ENCODE measurements at regions not wholly inside any gene's neighbourhood (a gene's known extent, or its start where the extent isn't known, plus 50 kb on each side); places are given as distances from the start of the nearest gene placed in this dataset.

DNA sequence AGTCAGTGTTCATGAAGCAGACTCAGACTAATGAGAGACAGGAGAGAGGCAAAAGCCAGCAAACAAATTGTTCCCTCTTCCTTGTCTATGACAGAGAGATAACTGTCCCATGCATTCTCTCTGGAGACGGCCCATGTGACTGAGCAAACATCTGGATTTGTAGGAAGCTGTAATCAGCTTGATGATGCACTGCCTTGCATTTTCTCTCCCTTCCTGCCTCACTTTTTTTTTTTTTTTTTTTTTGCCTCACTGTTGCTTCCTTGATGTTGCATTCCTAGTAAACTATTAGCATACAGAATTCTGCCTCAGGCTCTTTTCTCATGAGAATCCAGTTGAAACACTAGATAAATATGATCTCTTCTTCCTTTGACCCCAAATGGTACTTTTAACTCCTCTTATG, 134.5 kb downstream of the HHIPL2 start:
- no peaks in the 10 kb centered on the region for H3K27me3 ChIP-seq
- no peak for DNase-seq
- TF ChIP-seq, protein P1, sequence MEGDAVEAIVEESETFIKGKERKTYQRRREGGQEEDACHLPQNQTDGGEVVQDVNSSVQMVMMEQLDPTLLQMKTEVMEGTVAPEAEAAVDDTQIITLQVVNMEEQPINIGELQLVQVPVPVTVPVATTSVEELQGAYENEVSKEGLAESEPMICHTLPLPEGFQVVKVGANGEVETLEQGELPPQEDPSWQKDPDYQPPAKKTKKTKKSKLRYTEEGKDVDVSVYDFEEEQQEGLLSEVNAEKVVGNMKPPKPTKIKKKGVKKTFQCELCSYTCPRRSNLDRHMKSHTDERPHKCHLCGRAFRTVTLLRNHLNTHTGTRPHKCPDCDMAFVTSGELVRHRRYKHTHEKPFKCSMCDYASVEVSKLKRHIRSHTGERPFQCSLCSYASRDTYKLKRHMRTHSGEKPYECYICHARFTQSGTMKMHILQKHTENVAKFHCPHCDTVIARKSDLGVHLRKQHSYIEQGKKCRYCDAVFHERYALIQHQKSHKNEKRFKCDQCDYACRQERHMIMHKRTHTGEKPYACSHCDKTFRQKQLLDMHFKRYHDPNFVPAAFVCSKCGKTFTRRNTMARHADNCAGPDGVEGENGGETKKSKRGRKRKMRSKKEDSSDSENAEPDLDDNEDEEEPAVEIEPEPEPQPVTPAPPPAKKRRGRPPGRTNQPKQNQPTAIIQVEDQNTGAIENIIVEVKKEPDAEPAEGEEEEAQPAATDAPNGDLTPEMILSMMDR (IDR thresholded peaks at IDR 0.05): no peak
- no peak for TF ChIP-seq POLR2A (IDR thresholded peaks at IDR 0.05)
- WGBS, 2 donors: 52 to 65% methylated on average over 1 of the region's 1 CpG
- intact Hi-C loops (cut with DNase I): no loop called here
- H3K4me3 ChIP-seq (replicated peaks in 1 of 3): no peak overlapping the region
- no peaks in the 10 kb centered on the region for H3K4me1 ChIP-seq
- no peak overlapping the region for H3K27ac ChIP-seq
- no peaks in the 10 kb centered on the region for H3K9me3 ChIP-seq
- no peaks in the 10 kb centered on the region for H3K36me3 ChIP-seq

DNA sequence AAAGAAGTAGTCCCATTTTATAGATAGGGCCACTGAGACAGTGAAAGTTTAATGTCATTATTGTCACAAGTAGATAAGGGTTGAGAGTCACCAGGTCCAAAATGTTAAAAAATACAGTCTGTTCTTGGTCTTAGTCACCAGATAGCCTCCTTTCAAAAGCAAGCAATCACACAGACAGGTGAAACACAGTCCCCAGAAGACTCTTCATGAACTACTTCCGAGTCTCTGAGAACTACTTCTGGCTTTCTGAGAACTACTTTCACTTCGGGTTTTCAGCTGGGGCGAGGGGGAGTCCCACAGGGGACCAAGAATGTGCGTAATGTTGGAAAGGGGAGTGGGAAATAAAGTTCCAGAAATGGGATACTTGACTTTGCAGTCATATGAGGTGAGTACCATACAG, 143.2 kb downstream of the HHIPL2 start:
- TF ChIP-seq, protein P1 (IDR thresholded peaks at IDR 0.05): no peak
- no peak for TF ChIP-seq POLR2A (IDR thresholded peaks at IDR 0.05)
- H3K36me3 ChIP-seq: no peaks in the 10 kb centered on the region
- H3K4me1 ChIP-seq: no peaks in the 10 kb centered on the region
- H3K27ac ChIP-seq: no peak overlapping the region
- no peak for DNase-seq
- no peaks in the 10 kb centered on the region for H3K27me3 ChIP-seq
- intact Hi-C loops (cut with DNase I): no loop called here
- WGBS, 2 donors: 63 to 65% methylated on average over 4 of the region's 4 CpGs
- no peaks in the 10 kb centered on the region for H3K9me3 ChIP-seq
- no peak overlapping the region for H3K4me3 ChIP-seq (replicated peaks in 1 of 3)

DNA sequence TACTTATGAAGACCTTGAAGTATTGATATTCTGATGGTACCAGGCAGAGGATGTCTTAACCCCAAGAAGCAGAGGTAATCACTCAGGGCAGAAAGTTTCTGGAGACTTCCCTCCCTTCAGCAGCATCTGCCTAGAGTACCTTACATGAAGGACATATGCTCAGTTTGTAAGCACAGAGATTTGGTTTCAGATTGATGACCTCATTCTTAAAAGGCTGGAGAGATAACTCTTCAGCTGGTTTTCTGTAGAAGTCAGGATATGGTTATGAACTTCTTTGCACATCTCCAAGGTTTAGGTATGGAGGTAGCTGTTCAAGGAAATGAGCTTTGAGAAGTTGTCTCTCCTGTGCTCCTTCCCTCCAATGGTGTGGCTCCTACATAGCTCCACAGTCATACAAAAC, 148.7 kb downstream of the HHIPL2 start:
- Histone ChIP-seq H3K36me3 (no peaks in the 10 kb centered on the region), H3K27me3 (no peaks in the 10 kb centered on the region), H3K4me1 (no peaks in the 10 kb centered on the region), H3K9me3 (no peaks in the 10 kb centered on the region), H3K4me3 (replicated peaks in 1 of 3) (no peak overlapping the region), H3K27ac (no peak overlapping the region)
- intact Hi-C loops (cut with DNase I): no loop called here
- TF ChIP-seq POLR2A (IDR thresholded peaks at IDR 0.05): no peak
- TF ChIP-seq, protein P1 (IDR thresholded peaks at IDR 0.05): no peak
- DNase-seq: no peak

DNA sequence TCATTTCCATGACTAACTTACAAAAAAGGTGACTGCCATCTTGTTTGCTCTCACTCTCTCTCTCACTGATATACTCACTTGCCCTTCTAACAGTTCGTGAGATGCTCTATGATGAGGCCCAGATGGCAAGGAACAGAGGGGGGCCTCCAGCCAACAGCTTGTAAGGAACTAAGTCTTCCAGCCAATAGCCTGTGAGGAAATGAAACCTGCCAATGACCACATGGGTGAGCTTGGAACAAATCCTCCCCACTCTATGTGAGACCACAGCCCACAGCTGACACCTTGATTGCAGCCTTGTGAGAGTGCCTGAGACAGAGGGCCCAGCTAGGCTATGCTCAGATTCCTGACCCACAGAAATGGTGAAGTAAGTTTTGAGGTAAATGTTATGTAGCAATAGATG, 153.7 kb downstream of the HHIPL2 start:
- no peak overlapping the region for H3K27ac ChIP-seq
- TF ChIP-seq, protein P1 (IDR thresholded peaks at IDR 0.05): no peak
- TF ChIP-seq POLR2A (IDR thresholded peaks at IDR 0.05): no peak
- no peaks in the 10 kb centered on the region for H3K4me1 ChIP-seq
- intact Hi-C loops (cut with DNase I): no loop called here
- H3K36me3 ChIP-seq: no peaks in the 10 kb centered on the region
- H3K27me3 ChIP-seq: no peaks in the 10 kb centered on the region
- 63 to 71% methylated on average over 1 of the region's 1 CpG for WGBS, 2 donors
- no peaks in the 10 kb centered on the region for H3K9me3 ChIP-seq
- no peak overlapping the region for H3K4me3 ChIP-seq (replicated peaks in 1 of 3)
- no peak for DNase-seq

DNA sequence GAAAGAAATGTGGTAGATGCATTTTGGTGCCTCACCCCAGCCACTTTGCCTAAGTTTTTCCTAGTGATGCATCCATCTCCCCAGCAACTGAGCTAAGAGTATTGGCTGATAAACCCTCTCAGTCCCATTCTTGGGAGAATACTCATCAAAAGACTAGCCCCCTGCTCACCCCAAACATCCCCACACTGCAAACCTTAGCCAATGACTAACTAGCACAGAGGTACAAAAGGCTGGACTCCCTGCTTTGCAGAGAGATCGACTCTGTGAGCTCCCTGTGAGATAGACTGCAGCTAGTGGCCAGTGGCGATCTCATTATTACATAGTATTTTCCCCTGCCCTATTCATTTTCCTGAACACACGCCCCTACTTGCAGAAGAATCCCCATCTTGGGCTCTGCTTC, 155.3 kb downstream of the HHIPL2 start:
- H3K4me3 ChIP-seq (replicated peaks in 1 of 3): no peak overlapping the region
- H3K4me1 ChIP-seq: no peaks in the 10 kb centered on the region
- WGBS, 2 donors: 78 to 90% methylated on average over 3 of the region's 3 CpGs
- H3K27me3 ChIP-seq: no peaks in the 10 kb centered on the region
- no peak overlapping the region for H3K27ac ChIP-seq
- TF ChIP-seq, protein P1 (IDR thresholded peaks at IDR 0.05): no peak
- TF ChIP-seq POLR2A (IDR thresholded peaks at IDR 0.05): no peak
- no peaks in the 10 kb centered on the region for H3K36me3 ChIP-seq
- no peaks in the 10 kb centered on the region for H3K9me3 ChIP-seq
- DNase-seq: no peak
- intact Hi-C loops (cut with DNase I): no loop called here
